Ramos (cell line): ENCODE measurements at regions not wholly inside any gene's neighbourhood (a gene's known extent, or its start where the extent isn't known, plus 50 kb on each side); places are given as distances from the start of the nearest gene placed in this dataset.
"Not testable (repeated sequence)": the region's sequence is repeated elsewhere in the genome, so short reads cannot be mapped to it uniquely, and the experiment has no call there.

Experiments used
- in situ Hi-C: fragments of 300-500 bp; cut with MboI; formaldehyde crosslinking; loops from one replicate; pipeline ENCODE4 v1.14.3; 2022; ENCODE audit warnings: low sequenced_read_pairs; ENCODE audit not compliant: unreplicated experiment

GRCh38 chr21:14693997-14694396 is 147.9 kb upstream of the SAMSN1 start:
- in situ Hi-C loops: no loop called here

GRCh38 chr21:14691914-14692313 is 145.8 kb upstream of the SAMSN1 start:
- in situ Hi-C loops: no loop called here

GRCh38 chr21:14690886-14691285 is 144.8 kb upstream of the SAMSN1 start:
- in situ Hi-C loops: no loop called here

- in situ Hi-C loops: no loop called here
Observed at GRCh38 chr21:14688936-14689335, 142.8 kb upstream of the SAMSN1 start.

- in situ Hi-C loops: no loop called here
Observed at GRCh38 chr21:14688412-14688811, 142.3 kb upstream of the SAMSN1 start.

GRCh38 chr21:14687268-14687625 is 141.1 kb upstream of the SAMSN1 start:
- in situ Hi-C loops: no loop called here

- in situ Hi-C loops: no loop called here
Observed at GRCh38 chr21:14686466-14687267, 140.6 kb upstream of the SAMSN1 start.

GRCh38 chr21:14685568-14685967 is 139.5 kb upstream of the SAMSN1 start:
- in situ Hi-C loops: no loop called here

GRCh38 chr21:14684071-14684470 is 138.0 kb upstream of the SAMSN1 start:
- in situ Hi-C loops: no loop called here

GRCh38 chr21:14683063-14683462 is 136.9 kb upstream of the SAMSN1 start:
- in situ Hi-C loops: no loop called here

GRCh38 chr21:14678973-14679574 is 133.0 kb upstream of the SAMSN1 start:
- in situ Hi-C loops: no loop called here

GRCh38 chr21:14677639-14678179 is 131.6 kb upstream of the SAMSN1 start:
- in situ Hi-C loops: no loop called here

- in situ Hi-C loops: no loop called here
Observed at GRCh38 chr21:14677013-14677412, 130.9 kb upstream of the SAMSN1 start.

GRCh38 chr21:14675774-14676530 is 129.8 kb upstream of the SAMSN1 start:
- in situ Hi-C loops: no loop called here

- in situ Hi-C loops: no loop called here
Observed at GRCh38 chr21:14673649-14674048, 127.5 kb upstream of the SAMSN1 start.

GRCh38 chr21:14672466-14672865 is 126.4 kb upstream of the SAMSN1 start:
- in situ Hi-C loops: no loop called here

GRCh38 chr21:14670409-14670808 is 124.3 kb upstream of the SAMSN1 start:
- in situ Hi-C loops: no loop called here

GRCh38 chr21:14669092-14669491 is 123.0 kb upstream of the SAMSN1 start:
- in situ Hi-C loops: not testable (repeated sequence)

- in situ Hi-C loops: no loop called here
Observed at GRCh38 chr21:14657241-14658008, 111.3 kb upstream of the SAMSN1 start.

- in situ Hi-C loops: no loop called here
Observed at GRCh38 chr21:14646893-14647292, 100.8 kb upstream of the SAMSN1 start.
